Neural progenitor cell (in vitro differentiated cells): ENCODE measurements at regions not wholly inside any gene's neighbourhood (a gene's known extent, or its start where the extent isn't known, plus 50 kb on each side); places are given as distances from the start of the nearest gene placed in this dataset.

ENCODE experiments used
- DNase-seq: peaks from one replicate; pipeline ENCODE4 v3.0.0-alpha.2; 2016; ENCODE audit warnings: low spot score
- H2AFZ ChIP-seq: fragments of 200-600 bp; sonication (generic); replicated peaks from 2 replicates; pipeline ENCODE4 v1.6.1; 2016; ENCODE audit warnings: antibody characterized with exemption
- H3F3A ChIP-seq: fragments of 200-600 bp; sonication (generic); 2 replicates; pipeline ENCODE4 v1.6.1; 2016; ENCODE audit warnings: antibody characterized with exemption, low read depth
- H3K27ac ChIP-seq: fragments of 200-600 bp; sonication (generic); 2 replicates; pipeline ENCODE4 v1.5.1; 2016; ENCODE audit warnings: mild to moderate bottlenecking
- H3K27me3 ChIP-seq: fragments of 200-600 bp; sonication (generic); 2 replicates; pipeline ENCODE4 v1.6.1; 2016; ENCODE audit warnings: mild to moderate bottlenecking, moderate library complexity
- H3K36me3 ChIP-seq: fragments of 200-600 bp; sonication (generic); 2 replicates; pipeline ENCODE4 v1.5.1; 2016
- H3K4me1 ChIP-seq: fragments of 200-600 bp; sonication (generic); 2 replicates; pipeline ENCODE4 v1.6.1; 2016; ENCODE audit warnings: mixed run types
- H3K4me2 ChIP-seq: fragments of 200-600 bp; sonication (generic); 2 replicates; pipeline ENCODE4 v1.6.1; 2016
- H3K4me3 ChIP-seq: fragments of 200-600 bp; sonication (generic); 2 replicates; pipeline ENCODE4 v1.5.1; 2016
- H3K79me2 ChIP-seq: fragments of 200-600 bp; sonication (generic); 2 replicates; pipeline ENCODE4 v1.6.1; 2016; ENCODE audit warnings: low read depth
- H3K9ac ChIP-seq: fragments of 200-600 bp; sonication (generic); 2 replicates; pipeline ENCODE4 v1.6.1; 2016
- H3K9me3 ChIP-seq: fragments of 200-600 bp; sonication (generic); 2 replicates; pipeline ENCODE4 v1.5.1; 2016; ENCODE audit warnings: low read depth
- H4K20me1 ChIP-seq: fragments of 200-600 bp; sonication (generic); 2 replicates; pipeline ENCODE4 v1.6.1; 2016; ENCODE audit warnings: low read depth
- H3K27ac Mint-ChIP-seq: 3 replicates; pipeline ENCODE4 v1.8.0; 2021; ENCODE audit warnings: mixed read lengths
- H3K27me3 Mint-ChIP-seq: 2 replicates; pipeline ENCODE4 v1.8.0; 2022; ENCODE audit warnings: low read depth, mild to moderate bottlenecking, inconsistent platforms, moderate library complexity, mixed read lengths; ENCODE audit not compliant: insufficient read depth
- H3K36me3 Mint-ChIP-seq: 3 replicates; pipeline ENCODE4 v1.8.0; 2021; ENCODE audit warnings: mixed read lengths
- H3K4me1 Mint-ChIP-seq: 3 replicates; pipeline ENCODE4 v1.8.0; 2021; ENCODE audit warnings: mixed read lengths
- H3K4me3 Mint-ChIP-seq: 3 replicates; pipeline ENCODE4 v1.8.0; 2021; ENCODE audit warnings: mild to moderate bottlenecking, moderate library complexity, mixed read lengths
- H3K9me3 Mint-ChIP-seq: 3 replicates; pipeline ENCODE4 v1.8.0; 2020; ENCODE audit warnings: mixed read lengths
- EZH2 ChIP-seq: fragments of 200-600 bp; sonication (generic); IDR thresholded peaks from 2 replicates; pipeline ENCODE4 v1.6.1; 2017; ENCODE audit warnings: antibody characterized with exemption, mild to moderate bottlenecking, moderate library complexity
- EZH2phosphoT487 ChIP-seq: fragments of 200-600 bp; sonication (generic); IDR thresholded peaks from 2 replicates; pipeline ENCODE4 v1.6.1; 2017; ENCODE audit warnings: antibody characterized with exemption
- TF ChIP-seq, protein P1 (sequence below): fragments of 200-600 bp; sonication (generic); IDR thresholded peaks from 2 replicates; pipeline ENCODE4 v1.5.1; 2017; ENCODE audit warnings: antibody characterized with exemption, mild to moderate bottlenecking

- no peak overlapping the region for H3K27ac Mint-ChIP-seq
- no peaks in the 10 kb centered on the region for H3K9me3 Mint-ChIP-seq
- no peak for DNase-seq
- no peaks in the 10 kb centered on the region for H3K79me2 ChIP-seq
- H3K36me3 Mint-ChIP-seq = no peaks in the 10 kb centered on the region
- no peaks in the 10 kb centered on the region for H3K36me3 ChIP-seq
- H3K9me3 ChIP-seq = no peaks in the 10 kb centered on the region
- H3K4me3 Mint-ChIP-seq = no peak overlapping the region
- TF ChIP-seq EZH2 = no peak
- TF ChIP-seq, protein P1, sequence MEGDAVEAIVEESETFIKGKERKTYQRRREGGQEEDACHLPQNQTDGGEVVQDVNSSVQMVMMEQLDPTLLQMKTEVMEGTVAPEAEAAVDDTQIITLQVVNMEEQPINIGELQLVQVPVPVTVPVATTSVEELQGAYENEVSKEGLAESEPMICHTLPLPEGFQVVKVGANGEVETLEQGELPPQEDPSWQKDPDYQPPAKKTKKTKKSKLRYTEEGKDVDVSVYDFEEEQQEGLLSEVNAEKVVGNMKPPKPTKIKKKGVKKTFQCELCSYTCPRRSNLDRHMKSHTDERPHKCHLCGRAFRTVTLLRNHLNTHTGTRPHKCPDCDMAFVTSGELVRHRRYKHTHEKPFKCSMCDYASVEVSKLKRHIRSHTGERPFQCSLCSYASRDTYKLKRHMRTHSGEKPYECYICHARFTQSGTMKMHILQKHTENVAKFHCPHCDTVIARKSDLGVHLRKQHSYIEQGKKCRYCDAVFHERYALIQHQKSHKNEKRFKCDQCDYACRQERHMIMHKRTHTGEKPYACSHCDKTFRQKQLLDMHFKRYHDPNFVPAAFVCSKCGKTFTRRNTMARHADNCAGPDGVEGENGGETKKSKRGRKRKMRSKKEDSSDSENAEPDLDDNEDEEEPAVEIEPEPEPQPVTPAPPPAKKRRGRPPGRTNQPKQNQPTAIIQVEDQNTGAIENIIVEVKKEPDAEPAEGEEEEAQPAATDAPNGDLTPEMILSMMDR = no peak
- TF ChIP-seq EZH2phosphoT487 = no peak
- H3K4me1 ChIP-seq = no peaks in the 10 kb centered on the region
- H3K4me2 ChIP-seq = no peak overlapping the region
- no peaks in the 10 kb centered on the region for H4K20me1 ChIP-seq
- no peaks in the 10 kb centered on the region for H3F3A ChIP-seq
- no peak overlapping the region for H3K27ac ChIP-seq
- H3K4me3 ChIP-seq = no peak overlapping the region
- H3K4me1 Mint-ChIP-seq = no peaks in the 10 kb centered on the region
- no peaks in the 10 kb centered on the region for H3K27me3 Mint-ChIP-seq
- no peak overlapping the region for H3K9ac ChIP-seq
- H3K27me3 ChIP-seq = no peaks in the 10 kb centered on the region
- no peak overlapping the region for H2AFZ ChIP-seq
These were observed 507.4 kb downstream of the C4orf33 start for GRCh38 chr4:129603241-129603931.

GRCh38 chr4:129604632-129605255 lies 508.8 kb downstream of the C4orf33 start:
- no peak overlapping the region for H3K4me3 Mint-ChIP-seq
- no peak overlapping the region for H2AFZ ChIP-seq

DNA sequence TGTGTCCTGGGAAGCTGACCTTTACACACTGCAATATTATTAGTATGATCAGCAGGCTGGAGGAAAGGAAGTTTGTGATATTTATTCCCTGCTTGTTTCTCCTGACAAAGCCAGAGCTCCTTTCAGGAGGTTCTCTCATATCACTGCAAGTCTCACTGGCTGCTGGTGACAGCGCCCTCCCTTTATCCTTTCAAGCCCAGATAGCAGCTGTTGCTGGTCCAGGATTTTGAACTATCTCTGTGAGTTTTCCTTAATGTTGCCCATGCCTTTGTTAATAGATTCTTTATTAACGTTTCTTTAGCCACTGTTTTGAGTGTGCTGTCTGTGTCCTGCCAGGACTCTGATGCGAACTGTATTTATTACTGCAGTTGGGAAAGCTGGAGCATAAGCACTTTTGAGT lies 518.7 kb downstream of the C4orf33 start:
- Mint-ChIP-seq H3K4me1 (peaks cover 3% of the 10 kb centered on the region), H3K36me3 (no peaks in the 10 kb centered on the region), H3K27me3 (no peaks in the 10 kb centered on the region), H3K27ac (peak overlapping the region; percentile 20), H3K4me3 (no peak overlapping the region), H3K9me3 (no peaks in the 10 kb centered on the region)
- peak; percentile 9 for DNase-seq
- Histone ChIP-seq H3K27ac (no peak overlapping the region), H3F3A (no peaks in the 10 kb centered on the region), H3K27me3 (no peaks in the 10 kb centered on the region), H3K4me2 (no peak overlapping the region), H3K9me3 (no peaks in the 10 kb centered on the region), H3K4me3 (no peak overlapping the region), H3K36me3 (no peaks in the 10 kb centered on the region), H2AFZ (peak overlapping the region; percentile 86), H3K79me2 (no peaks in the 10 kb centered on the region), H3K9ac (no peak overlapping the region), H4K20me1 (no peaks in the 10 kb centered on the region), H3K4me1 (no peaks in the 10 kb centered on the region)
- TF ChIP-seq, protein P1 = no peak
- TF ChIP-seq EZH2phosphoT487 (no peak), EZH2 (no peak)

More at GRCh38 chr4:129604632-129605255, 508.8 kb downstream of the C4orf33 start:
- Histone ChIP-seq H3K27ac (no peak overlapping the region), H3K9ac (no peak overlapping the region), H3F3A (no peaks in the 10 kb centered on the region), H3K27me3 (no peaks in the 10 kb centered on the region), H4K20me1 (no peaks in the 10 kb centered on the region), H3K4me3 (no peak overlapping the region), H3K4me1 (no peaks in the 10 kb centered on the region), H3K9me3 (no peaks in the 10 kb centered on the region), H3K79me2 (no peaks in the 10 kb centered on the region), H3K36me3 (no peaks in the 10 kb centered on the region), H3K4me2 (no peak overlapping the region)
- TF ChIP-seq EZH2phosphoT487 (no peak), EZH2 (no peak)
- TF ChIP-seq, protein P1 = no peak
- no peaks in the 10 kb centered on the region for H3K36me3 Mint-ChIP-seq
- no peak for DNase-seq
- H3K27ac Mint-ChIP-seq = no peak overlapping the region
- H3K9me3 Mint-ChIP-seq = no peaks in the 10 kb centered on the region
- H3K4me1 Mint-ChIP-seq = no peaks in the 10 kb centered on the region
- H3K27me3 Mint-ChIP-seq = no peaks in the 10 kb centered on the region
